Fibroblast of skin of left biceps (primary cell): ENCODE measurements at regions not wholly inside any gene's neighbourhood (a gene's known extent, or its start where the extent isn't known, plus 50 kb on each side); places are given as distances from the start of the nearest gene placed in this dataset.
"Not testable (repeated sequence)": the region's sequence is repeated elsewhere in the genome, so short reads cannot be mapped to it uniquely, and the experiment has no call there.

Experiments
- DNase-seq, 2 experiments: peaks; one replicate each; pipeline ENCODE4 v3.0.0-alpha.2; 2013; ENCODE audit warnings: low read depth in 2 of 2

- no peak for DNase-seq
These were observed 124.0 kb downstream of the CETN3 start for GRCh38 chr5:90285581-90285980.

GRCh38 chr5:90284375-90284774, 125.2 kb downstream of the CETN3 start:
- DNase-seq: no peak

GRCh38 chr5:90279091-90279490, 130.5 kb downstream of the CETN3 start:
- DNase-seq: no peak

- no peak for DNase-seq
These were observed 135.3 kb downstream of the CETN3 start for GRCh38 chr5:90274216-90274615.

- DNase-seq: no peak
These were observed 141.9 kb downstream of the CETN3 start for GRCh38 chr5:90267646-90268045.

GRCh38 chr5:90265545-90265857, 144.1 kb downstream of the CETN3 start:
- no peak for DNase-seq

- peak; percentile 28 for DNase-seq
These were observed 144.6 kb downstream of the CETN3 start for GRCh38 chr5:90264689-90265544.

GRCh38 chr5:90263102-90263820, 146.3 kb downstream of the CETN3 start:
- no peak for DNase-seq

GRCh38 chr5:90251447-90251846, 158.1 kb downstream of the CETN3 start:
- no peak for DNase-seq

GRCh38 chr5:90248640-90249039, 160.9 kb downstream of the CETN3 start:
- no peak for DNase-seq

- DNase-seq: not testable (repeated sequence)
These were observed 165.7 kb downstream of the CETN3 start for GRCh38 chr5:90243848-90244247.

- no peak for DNase-seq
These were observed 176.1 kb downstream of the CETN3 start for GRCh38 chr5:90233476-90233875.

- DNase-seq: no peak
These were observed 177.9 kb downstream of the CETN3 start for GRCh38 chr5:90231688-90232087.

GRCh38 chr5:90227683-90228082, 181.9 kb downstream of the CETN3 start:
- no peak for DNase-seq

- DNase-seq: no peak
These were observed 183.0 kb downstream of the CETN3 start for GRCh38 chr5:90226433-90227099.

- no peak for DNase-seq
These were observed 185.2 kb downstream of the CETN3 start for GRCh38 chr5:90224342-90224741.

- no peak for DNase-seq
These were observed 185.8 kb downstream of the CETN3 start for GRCh38 chr5:90223756-90224155.

GRCh38 chr5:90221951-90222350, 187.6 kb downstream of the CETN3 start:
- DNase-seq: peak; percentile 28 to 33

GRCh38 chr5:90220554-90220953, 189.0 kb downstream of the CETN3 start:
- DNase-seq: no peak

GRCh38 chr5:90214991-90215390, 194.6 kb downstream of the CETN3 start:
- DNase-seq: peak in 1 of 2 experiments; percentile 13

GRCh38 chr5:90208323-90208722, 201.2 kb downstream of the CETN3 start:
- DNase-seq: not testable (repeated sequence)

- peak in 1 of 2 experiments; percentile 15 for DNase-seq
These were observed 207.6 kb downstream of the CETN3 start for GRCh38 chr5:90201923-90202322.
